BLaER1 (cell line): ENCODE measurements at regions not wholly inside any gene's neighbourhood (a gene's known extent, or its start where the extent isn't known, plus 50 kb on each side); places are given as distances from the start of the nearest gene placed in this dataset.

Experiments
- H3K27ac ChIP-seq: shearing (Covaris generic); formaldehyde crosslinking; 2 replicates; pipeline ENCODE4 v1.8.1; 2022
- H3K27me3 ChIP-seq: shearing (Covaris generic); formaldehyde crosslinking; 2 replicates; pipeline ENCODE4 v1.8.1; 2022
- H3K36me3 ChIP-seq: shearing (Covaris generic); formaldehyde crosslinking; 2 replicates; pipeline ENCODE4 v1.8.1; 2022
- H3K4me1 ChIP-seq: shearing (Covaris generic); formaldehyde crosslinking; 2 replicates; pipeline ENCODE4 v1.8.1; 2022
- H3K4me2 ChIP-seq: shearing (Covaris generic); formaldehyde crosslinking; 2 replicates; pipeline ENCODE4 v1.8.1; 2022
- H3K4me3 ChIP-seq: shearing (Covaris generic); formaldehyde crosslinking; 2 replicates; pipeline ENCODE4 v1.8.1; 2022
- H3K9ac ChIP-seq: shearing (Covaris generic); formaldehyde crosslinking; 2 replicates; pipeline ENCODE4 v1.8.1; 2022
- H3K9me3 ChIP-seq: shearing (Covaris generic); formaldehyde crosslinking; 2 replicates; pipeline ENCODE4 v1.8.1; 2022
- H4K20me1 ChIP-seq: shearing (Covaris generic); formaldehyde crosslinking; 2 replicates; pipeline ENCODE4 v1.8.1; 2022
- Cebpa-rat ChIP-seq: shearing (Covaris generic); IDR thresholded peaks from 2 replicates; pipeline ENCODE4 v1.8.1; 2022

DNA sequence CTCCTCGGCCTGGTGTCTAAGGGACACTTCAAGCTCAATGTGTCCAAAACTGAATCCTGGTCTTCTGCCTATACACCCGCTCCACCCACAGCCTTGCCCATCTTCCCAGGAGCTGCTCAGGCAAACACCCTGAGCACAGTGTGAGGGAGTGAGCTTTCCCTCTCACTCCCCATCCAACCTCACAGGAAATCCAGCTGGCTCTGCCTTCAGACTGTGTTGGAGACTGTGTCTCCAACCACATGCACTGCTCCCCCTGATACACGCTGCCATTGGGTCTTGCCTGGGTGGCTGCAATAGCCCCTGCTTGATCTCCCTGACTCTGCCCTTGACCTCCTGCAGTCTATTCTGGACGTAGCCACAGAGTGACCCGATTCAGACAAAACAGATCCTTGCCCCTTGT lies 319.5 kb upstream of the MSX2 start:
- Histone ChIP-seq H3K27me3 (no peaks in the 10 kb centered on the region), H3K4me1 (peaks cover 8% of the 10 kb centered on the region; the same call in 1 of the 2 replicates), H3K9me3 (no peaks in the 10 kb centered on the region), H3K4me2 (no peak overlapping the region), H3K27ac (no peak overlapping the region), H3K36me3 (no peaks in the 10 kb centered on the region), H4K20me1 (no peaks in the 10 kb centered on the region), H3K9ac (no peak overlapping the region), H3K4me3 (no peak overlapping the region)
- no peak for TF ChIP-seq Cebpa-rat

DNA sequence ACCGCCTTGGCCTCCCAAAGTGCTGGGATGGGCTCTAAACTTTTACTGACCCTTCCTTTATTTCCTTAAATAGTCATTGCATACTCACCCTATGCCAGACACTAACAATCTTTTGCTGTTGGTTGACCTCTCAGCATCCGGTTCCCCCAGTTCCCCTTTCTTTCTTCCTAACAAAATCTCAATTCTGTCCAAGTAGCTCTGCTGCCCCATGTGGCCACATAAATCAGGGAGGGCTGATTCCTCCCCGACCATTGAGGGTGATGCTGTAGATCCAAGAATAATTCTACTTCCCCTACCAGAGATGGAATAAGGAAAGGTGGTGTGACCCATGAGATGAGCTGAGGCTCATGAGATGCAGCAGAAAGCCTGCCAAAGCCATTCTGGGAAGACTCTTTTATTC lies 315.3 kb upstream of the MSX2 start:
- H3K4me2 ChIP-seq: no peak overlapping the region
- no peaks in the 10 kb centered on the region for H3K36me3 ChIP-seq
- H3K4me3 ChIP-seq: no peak overlapping the region
- no peaks in the 10 kb centered on the region for H3K9me3 ChIP-seq
- H4K20me1 ChIP-seq: no peaks in the 10 kb centered on the region
- H3K4me1 ChIP-seq: no peaks in the 10 kb centered on the region
- no peak overlapping the region for H3K27ac ChIP-seq
- no peak overlapping the region for H3K9ac ChIP-seq
- no peaks in the 10 kb centered on the region for H3K27me3 ChIP-seq
- no peak for TF ChIP-seq Cebpa-rat

DNA sequence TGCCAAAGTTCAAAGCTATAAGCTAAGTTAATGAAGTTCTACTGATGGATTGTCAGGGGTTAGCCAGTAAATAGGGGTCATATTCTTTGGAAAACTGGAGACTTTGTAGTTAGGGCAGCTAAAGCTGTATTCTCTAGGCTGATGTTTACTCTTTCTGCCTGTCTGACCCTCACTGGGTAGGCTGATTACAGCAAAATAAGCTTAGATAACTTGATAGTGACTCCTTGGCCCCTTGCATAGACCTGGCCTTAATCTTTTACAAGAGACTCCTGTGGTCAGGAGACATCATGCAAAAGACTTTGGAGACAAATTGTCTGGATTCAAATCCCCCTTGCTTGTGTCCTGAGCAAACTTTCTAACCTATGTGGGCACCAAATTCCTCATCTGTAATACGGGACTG lies 314.4 kb upstream of the MSX2 start:
- H3K27ac ChIP-seq: no peak overlapping the region
- no peak overlapping the region for H3K4me2 ChIP-seq
- no peak overlapping the region for H3K9ac ChIP-seq
- H3K4me3 ChIP-seq: no peak overlapping the region
- no peaks in the 10 kb centered on the region for H3K4me1 ChIP-seq
- TF ChIP-seq Cebpa-rat: no peak
- no peaks in the 10 kb centered on the region for H3K9me3 ChIP-seq
- no peaks in the 10 kb centered on the region for H3K36me3 ChIP-seq
- no peaks in the 10 kb centered on the region for H4K20me1 ChIP-seq
- H3K27me3 ChIP-seq: no peaks in the 10 kb centered on the region

DNA sequence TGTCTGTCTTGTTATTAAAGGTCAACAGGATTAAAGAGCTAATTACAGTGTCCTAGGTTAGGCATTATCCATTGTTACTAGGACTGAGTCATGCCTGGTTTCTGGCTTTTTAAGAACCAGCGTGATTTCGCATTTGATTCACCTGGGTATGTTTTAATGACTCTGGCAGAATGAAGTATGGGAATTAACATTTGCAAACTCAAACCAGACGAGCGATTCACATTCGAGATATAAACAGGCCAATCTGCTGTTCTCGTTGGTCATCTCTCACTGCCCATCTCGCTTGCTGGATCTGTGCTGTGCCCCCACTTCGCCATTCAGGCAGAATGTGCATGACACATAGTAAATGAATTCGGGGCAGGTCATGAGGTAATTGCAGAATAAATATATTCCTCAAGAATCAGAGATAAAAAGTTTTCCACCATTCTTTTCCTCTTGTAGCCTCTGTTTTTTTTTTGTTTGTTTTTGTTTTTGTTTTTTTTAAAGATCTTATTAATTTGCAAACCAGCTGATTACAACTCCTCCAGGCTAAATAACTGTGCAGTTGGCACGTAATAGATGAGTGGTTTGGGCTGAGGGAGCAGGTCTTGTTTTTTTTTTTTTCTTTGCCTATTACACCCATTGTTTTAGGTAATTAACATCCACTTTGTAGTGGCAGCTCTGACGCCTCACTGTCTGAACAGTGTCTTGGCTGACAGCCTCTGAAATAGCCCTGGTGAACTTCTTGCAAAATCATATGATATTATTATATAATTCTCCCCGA lies 313.5 kb upstream of the MSX2 start:
- TF ChIP-seq Cebpa-rat: no peak
- no peak overlapping the region for H3K9ac ChIP-seq
- no peaks in the 10 kb centered on the region for H3K9me3 ChIP-seq
- no peaks in the 10 kb centered on the region for H3K27me3 ChIP-seq
- H3K4me2 ChIP-seq: no peak overlapping the region
- no peak overlapping the region for H3K27ac ChIP-seq
- no peaks in the 10 kb centered on the region for H3K4me1 ChIP-seq
- no peaks in the 10 kb centered on the region for H3K36me3 ChIP-seq
- H3K4me3 ChIP-seq: no peak overlapping the region
- no peaks in the 10 kb centered on the region for H4K20me1 ChIP-seq

DNA sequence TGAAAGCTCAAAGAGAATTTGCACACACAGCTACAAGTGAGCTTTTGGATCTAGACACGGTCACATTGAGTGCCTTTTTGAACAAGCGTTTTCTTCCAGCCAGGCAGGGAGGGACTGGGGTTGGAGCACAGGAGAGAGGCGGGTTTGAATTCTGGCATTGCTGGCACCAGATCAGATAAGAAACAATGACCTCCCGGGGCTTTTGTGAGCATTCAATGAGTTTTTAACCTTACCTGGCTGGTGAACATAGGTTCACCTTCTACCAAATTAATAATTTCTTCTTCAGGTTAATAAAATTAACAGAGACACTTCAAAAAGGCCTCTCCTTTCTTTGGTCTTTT lies 312.9 kb upstream of the MSX2 start:
- Histone ChIP-seq H3K4me1 (no peaks in the 10 kb centered on the region), H3K4me2 (no peak overlapping the region), H4K20me1 (no peaks in the 10 kb centered on the region), H3K4me3 (no peak overlapping the region), H3K9ac (no peak overlapping the region), H3K27ac (no peak overlapping the region), H3K9me3 (no peaks in the 10 kb centered on the region), H3K36me3 (no peaks in the 10 kb centered on the region), H3K27me3 (no peaks in the 10 kb centered on the region)
- TF ChIP-seq Cebpa-rat: no peak

DNA sequence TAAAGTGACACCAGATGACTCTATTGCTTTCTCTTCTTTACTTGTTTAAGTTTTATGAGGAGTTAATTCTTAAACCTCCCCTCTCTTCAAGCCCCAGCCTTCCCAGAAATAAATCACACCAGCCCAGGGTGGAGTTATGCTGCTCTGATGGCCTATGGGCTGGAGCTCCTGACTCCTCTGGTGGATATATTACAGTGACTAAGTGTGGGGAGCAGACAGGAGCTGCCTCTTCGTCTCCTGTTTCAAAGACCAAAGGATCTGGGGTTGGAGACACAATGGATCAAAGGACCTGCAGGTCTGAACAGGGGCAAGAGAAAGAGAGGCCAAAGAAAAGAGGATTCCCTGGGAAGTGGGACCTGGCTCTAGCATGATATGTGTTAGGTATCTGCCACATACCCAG lies 312.0 kb upstream of the MSX2 start:
- no peaks in the 10 kb centered on the region for H3K27me3 ChIP-seq
- no peaks in the 10 kb centered on the region for H3K4me1 ChIP-seq
- H4K20me1 ChIP-seq: no peaks in the 10 kb centered on the region
- no peak overlapping the region for H3K4me2 ChIP-seq
- no peaks in the 10 kb centered on the region for H3K36me3 ChIP-seq
- H3K9ac ChIP-seq: no peak overlapping the region
- no peak overlapping the region for H3K27ac ChIP-seq
- no peak overlapping the region for H3K4me3 ChIP-seq
- no peaks in the 10 kb centered on the region for H3K9me3 ChIP-seq
- TF ChIP-seq Cebpa-rat: no peak

DNA sequence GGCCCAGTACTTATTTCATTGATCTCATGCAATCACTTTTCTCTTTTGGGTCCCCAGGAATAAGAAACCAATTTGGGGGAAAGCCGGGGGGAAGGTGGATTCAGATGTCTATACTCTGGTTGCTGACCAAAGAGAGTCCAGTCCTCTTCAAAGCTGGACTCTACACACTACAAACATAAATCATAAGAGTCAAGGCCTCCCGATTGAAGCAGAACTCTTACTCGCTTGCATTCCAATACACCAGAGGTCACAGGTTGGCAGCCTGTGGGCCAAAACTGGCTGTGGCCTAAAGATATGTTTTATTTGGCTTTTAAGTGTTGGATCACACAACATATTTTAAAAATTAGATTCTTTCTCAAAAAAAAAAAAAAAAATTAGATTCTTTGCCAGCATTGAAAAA lies 311.4 kb upstream of the MSX2 start:
- H3K9me3 ChIP-seq: no peaks in the 10 kb centered on the region
- H3K27me3 ChIP-seq: no peaks in the 10 kb centered on the region
- no peaks in the 10 kb centered on the region for H4K20me1 ChIP-seq
- H3K4me1 ChIP-seq: no peaks in the 10 kb centered on the region
- no peak overlapping the region for H3K9ac ChIP-seq
- no peak overlapping the region for H3K4me3 ChIP-seq
- no peak overlapping the region for H3K27ac ChIP-seq
- H3K4me2 ChIP-seq: no peak overlapping the region
- H3K36me3 ChIP-seq: no peaks in the 10 kb centered on the region
- no peak for TF ChIP-seq Cebpa-rat

DNA sequence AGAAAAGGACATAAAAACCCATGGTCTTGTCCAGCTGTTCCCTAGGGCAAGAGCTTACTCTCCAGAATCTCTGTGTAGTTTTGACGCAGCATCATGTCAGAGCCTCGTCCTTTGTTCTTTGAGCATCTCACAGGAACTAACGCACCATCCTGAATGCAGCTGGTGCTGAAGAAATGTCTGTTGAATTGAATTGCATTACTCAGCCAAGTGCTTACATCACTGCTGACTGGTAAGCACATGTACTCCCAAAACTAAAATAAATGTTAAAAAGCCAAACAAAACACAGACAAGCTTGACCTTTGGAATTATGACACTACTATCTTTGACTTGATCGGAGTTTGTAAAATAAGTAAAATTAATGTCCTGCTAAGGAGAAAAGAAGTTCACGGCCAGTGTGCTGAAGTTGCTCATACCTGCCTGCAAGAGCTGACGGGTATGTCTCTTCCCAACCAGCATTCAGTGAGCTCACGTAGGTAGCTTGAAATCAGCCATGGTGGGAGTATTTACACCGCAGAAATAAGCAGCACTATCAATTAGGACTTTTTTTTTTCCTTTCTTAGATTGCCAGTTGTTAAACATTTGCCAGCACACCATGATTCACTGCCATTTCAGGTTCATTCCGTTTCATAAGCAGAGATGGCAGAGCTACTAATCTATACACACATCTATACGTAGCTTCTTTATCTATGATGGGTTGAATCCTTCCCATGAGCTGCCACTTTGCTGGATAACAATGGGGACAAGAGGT lies 310.6 kb upstream of the MSX2 start:
- Histone ChIP-seq H3K4me2 (no peak overlapping the region), H3K27ac (no peak overlapping the region), H4K20me1 (no peaks in the 10 kb centered on the region), H3K27me3 (no peaks in the 10 kb centered on the region), H3K9ac (no peak overlapping the region), H3K36me3 (no peaks in the 10 kb centered on the region), H3K9me3 (no peaks in the 10 kb centered on the region), H3K4me3 (no peak overlapping the region), H3K4me1 (no peaks in the 10 kb centered on the region)
- no peak for TF ChIP-seq Cebpa-rat

DNA sequence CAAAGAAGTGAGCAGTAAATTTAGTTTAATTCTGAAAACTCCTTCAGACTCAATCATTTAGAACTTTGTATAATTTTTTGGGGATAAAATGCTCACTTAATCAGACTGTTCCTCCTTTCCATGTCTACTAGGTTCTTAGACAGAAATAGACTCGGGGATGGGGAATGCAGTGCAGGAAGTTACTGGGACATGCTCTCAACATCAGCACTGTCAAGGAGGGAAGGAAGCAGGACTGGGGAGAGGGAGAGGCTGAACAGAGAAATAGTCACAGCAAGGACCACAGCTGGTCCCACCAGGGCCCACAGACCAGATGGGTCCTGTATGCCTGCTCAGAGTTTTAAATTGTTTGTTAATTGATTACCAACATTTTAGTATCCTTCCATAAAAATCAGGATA lies 310.1 kb upstream of the MSX2 start:
- TF ChIP-seq Cebpa-rat: no peak
- H4K20me1 ChIP-seq: no peaks in the 10 kb centered on the region
- H3K4me3 ChIP-seq: no peak overlapping the region
- H3K27me3 ChIP-seq: no peaks in the 10 kb centered on the region
- no peaks in the 10 kb centered on the region for H3K36me3 ChIP-seq
- no peak overlapping the region for H3K4me2 ChIP-seq
- H3K9me3 ChIP-seq: no peaks in the 10 kb centered on the region
- no peaks in the 10 kb centered on the region for H3K4me1 ChIP-seq
- H3K9ac ChIP-seq: no peak overlapping the region
- H3K27ac ChIP-seq: no peak overlapping the region

DNA sequence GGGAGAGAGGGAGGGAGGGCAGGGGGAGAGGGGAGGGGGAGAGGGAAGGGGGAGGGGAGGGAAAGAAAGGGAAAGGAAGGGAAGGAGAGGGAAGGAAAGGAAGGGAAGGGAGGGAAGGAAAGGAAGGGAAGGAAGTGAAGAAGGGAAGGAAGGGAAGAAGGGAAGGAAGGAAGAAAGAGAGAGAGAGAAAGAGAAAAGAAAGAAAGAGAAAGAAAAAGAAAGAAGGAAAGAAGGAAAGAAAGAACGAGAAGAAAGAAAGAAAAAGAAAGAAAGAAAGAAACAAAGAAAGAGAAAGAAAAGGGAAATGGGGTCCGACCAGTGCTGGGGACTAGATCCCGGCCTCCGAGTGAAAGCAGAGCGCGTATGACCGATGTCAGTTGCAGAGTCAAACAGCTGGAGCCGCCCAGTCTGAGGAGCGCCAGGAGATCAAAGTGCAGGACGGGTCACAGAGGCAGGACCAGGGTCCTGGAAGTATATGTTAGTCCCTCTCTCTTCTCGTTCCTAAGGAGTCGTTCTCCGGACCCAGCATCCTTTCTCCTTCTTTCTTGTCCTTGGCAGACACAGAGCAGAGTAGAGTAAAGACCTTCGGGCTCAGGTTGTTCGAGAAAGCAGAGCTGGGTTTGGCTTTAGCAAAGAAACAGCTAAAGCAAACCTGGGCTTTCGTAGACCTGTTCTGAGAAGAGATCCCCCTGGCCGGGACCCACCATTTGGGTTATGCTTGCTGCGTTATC lies 305.4 kb upstream of the MSX2 start:
- peak overlapping the region; percentile 36 for H3K4me3 ChIP-seq
- no peaks in the 10 kb centered on the region for H3K27me3 ChIP-seq
- no peaks in the 10 kb centered on the region; the same call in 1 of the 2 replicates for H3K4me1 ChIP-seq
- TF ChIP-seq Cebpa-rat: no peak
- peak overlapping the region; percentile 55 for H3K4me2 ChIP-seq
- H3K9me3 ChIP-seq: no peaks in the 10 kb centered on the region
- no peaks in the 10 kb centered on the region for H4K20me1 ChIP-seq
- no peaks in the 10 kb centered on the region for H3K36me3 ChIP-seq
- H3K27ac ChIP-seq: no peak overlapping the region
- H3K9ac ChIP-seq: no peak overlapping the region
